Mucosa of descending colon (tissue), 3 donors: ENCODE measurements at regions not wholly inside any gene's neighbourhood (a gene's known extent, or its start where the extent isn't known, plus 50 kb on each side); places are given as distances from the start of the nearest gene placed in this dataset.

ENCODE experiments used
- ATAC-seq: fragments of 200-7000 bp; cut with Tn5 transposase; one replicate; pipeline ENCODE4 v1.9.1; 2020; ENCODE audit warnings: mild to moderate bottlenecking, moderate library complexity
- DNase-seq, 3 donors: peaks; one replicate each; pipeline ENCODE4 v3.0.0-alpha.2; 2020
- H3K36me3 ChIP-seq: fragments of 200-600 bp; one replicate; pipeline ENCODE4 v1.8.0; 2021; ENCODE audit warnings: low read depth, mild to moderate bottlenecking
- H3K4me1 ChIP-seq: fragments of 200-600 bp; one replicate; pipeline ENCODE4 v1.8.0; 2021; ENCODE audit warnings: low read depth, mild to moderate bottlenecking
- H3K4me3 ChIP-seq: fragments of 200-600 bp; one replicate; pipeline ENCODE4 v1.8.0; 2021; ENCODE audit warnings: mild to moderate bottlenecking
- H3K9me3 ChIP-seq: fragments of 200-600 bp; one replicate; pipeline ENCODE4 v1.8.0; 2021; ENCODE audit warnings: mild to moderate bottlenecking
- intact Hi-C, 2 donors: fragments of 100-400 bp; cut with DNase I in 1 of 2; cut with micrococcal nuclease in 1 of 2; formaldehyde crosslinking; loops; one replicate each; pipeline versions ENCODE4 v1.11.0 to v1.11.1; 2022; cut with DNase I, micrococcal nuclease
- TF ChIP-seq, protein P1 (sequence below): fragments of 200-600 bp; IDR thresholded peaks from one replicate; pipeline ENCODE4 v1.8.0; 2022; ENCODE audit warnings: antibody characterized with exemption, mild to moderate bottlenecking
- donor health status: DM: no; HTN: no; CAD: no; lungs with moderate emphysema.
- donor health status: DM: no; HTN: no; CAD: no.
- donor health status: DM: no; HTN: yes; CAD: no.

DNA sequence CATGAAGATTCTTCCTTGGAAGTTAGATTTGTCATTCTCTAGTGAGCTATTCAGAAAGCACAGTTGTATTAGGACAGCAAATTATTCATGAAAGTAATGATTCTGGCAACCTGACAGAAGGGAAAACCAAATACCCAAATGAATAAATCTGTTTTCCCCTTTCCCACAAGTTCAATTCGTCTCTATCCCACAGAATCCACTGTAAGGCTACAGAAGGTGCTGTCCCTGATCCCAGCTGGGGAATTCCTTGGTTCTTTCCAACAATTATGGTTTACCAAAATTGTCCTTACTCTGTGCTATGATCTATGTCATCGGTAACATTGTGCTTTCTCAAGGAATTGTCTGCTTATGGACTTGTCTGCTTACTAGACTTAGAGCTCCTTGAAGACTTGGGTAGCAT lies 104.2 kb downstream of the FASLG start:
- DNase-seq (no peak), ATAC-seq (no peak)
- H3K36me3 ChIP-seq = no peaks in the 10 kb centered on the region
- H3K4me1 ChIP-seq = no peaks in the 10 kb centered on the region
- H3K4me3 ChIP-seq = no peak overlapping the region
- intact Hi-C loops = no loop called here
- TF ChIP-seq, protein P1, sequence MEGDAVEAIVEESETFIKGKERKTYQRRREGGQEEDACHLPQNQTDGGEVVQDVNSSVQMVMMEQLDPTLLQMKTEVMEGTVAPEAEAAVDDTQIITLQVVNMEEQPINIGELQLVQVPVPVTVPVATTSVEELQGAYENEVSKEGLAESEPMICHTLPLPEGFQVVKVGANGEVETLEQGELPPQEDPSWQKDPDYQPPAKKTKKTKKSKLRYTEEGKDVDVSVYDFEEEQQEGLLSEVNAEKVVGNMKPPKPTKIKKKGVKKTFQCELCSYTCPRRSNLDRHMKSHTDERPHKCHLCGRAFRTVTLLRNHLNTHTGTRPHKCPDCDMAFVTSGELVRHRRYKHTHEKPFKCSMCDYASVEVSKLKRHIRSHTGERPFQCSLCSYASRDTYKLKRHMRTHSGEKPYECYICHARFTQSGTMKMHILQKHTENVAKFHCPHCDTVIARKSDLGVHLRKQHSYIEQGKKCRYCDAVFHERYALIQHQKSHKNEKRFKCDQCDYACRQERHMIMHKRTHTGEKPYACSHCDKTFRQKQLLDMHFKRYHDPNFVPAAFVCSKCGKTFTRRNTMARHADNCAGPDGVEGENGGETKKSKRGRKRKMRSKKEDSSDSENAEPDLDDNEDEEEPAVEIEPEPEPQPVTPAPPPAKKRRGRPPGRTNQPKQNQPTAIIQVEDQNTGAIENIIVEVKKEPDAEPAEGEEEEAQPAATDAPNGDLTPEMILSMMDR = no peak
- H3K9me3 ChIP-seq = no peaks in the 10 kb centered on the region

DNA sequence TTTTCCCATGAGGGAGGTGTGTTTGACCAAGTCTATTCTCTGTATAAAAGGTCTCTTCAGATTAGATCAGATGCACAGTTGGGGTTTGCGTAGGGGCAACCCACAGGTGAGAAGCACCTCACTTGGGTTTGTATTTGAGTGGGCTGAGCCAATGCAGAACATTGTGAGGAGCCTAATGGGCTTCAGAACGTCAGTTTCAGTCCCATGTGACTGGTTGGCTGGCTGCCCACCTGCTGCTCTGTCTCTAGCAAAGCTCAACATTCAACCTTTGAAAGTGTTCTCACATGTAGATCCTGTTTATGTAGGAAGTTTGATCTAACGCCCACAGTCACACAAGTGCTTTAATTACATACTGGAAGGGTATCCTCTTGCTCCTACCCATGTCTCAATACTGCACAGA lies 105.5 kb downstream of the FASLG start:
- Histone ChIP-seq H3K4me1 (no peaks in the 10 kb centered on the region), H3K9me3 (no peaks in the 10 kb centered on the region), H3K36me3 (no peaks in the 10 kb centered on the region), H3K4me3 (no peak overlapping the region)
- ATAC-seq (peak; percentile 55), DNase-seq (peak in 2 of 3 donors; percentile 17 to 67)
- TF ChIP-seq, protein P1 = no peak
- intact Hi-C loops = no loop called here

DNA sequence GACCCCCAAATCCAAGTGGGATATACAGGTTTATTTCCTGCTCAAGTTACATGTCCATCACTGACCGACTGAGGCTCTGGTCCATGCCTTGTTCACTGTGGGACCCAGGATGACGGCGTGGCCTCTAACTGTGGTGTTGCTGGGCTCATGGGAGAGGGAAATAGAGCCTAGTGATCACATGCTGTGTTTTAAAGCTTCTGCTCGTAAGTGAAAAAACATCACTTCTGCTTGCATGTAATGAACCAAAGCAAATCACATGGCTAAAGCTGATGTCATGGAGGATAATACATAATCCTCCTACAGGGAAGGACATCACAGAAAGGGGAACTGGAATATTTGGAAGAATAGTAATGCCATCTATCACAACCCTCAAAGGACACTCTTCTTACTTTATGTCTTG lies 107.6 kb downstream of the FASLG start:
- H3K36me3 ChIP-seq = no peaks in the 10 kb centered on the region
- intact Hi-C loops = no loop called here
- ATAC-seq = no peak
- no peaks in the 10 kb centered on the region for H3K4me1 ChIP-seq
- no peaks in the 10 kb centered on the region for H3K9me3 ChIP-seq
- DNase-seq = no peak
- no peak overlapping the region for H3K4me3 ChIP-seq
- TF ChIP-seq, protein P1 = no peak

DNA sequence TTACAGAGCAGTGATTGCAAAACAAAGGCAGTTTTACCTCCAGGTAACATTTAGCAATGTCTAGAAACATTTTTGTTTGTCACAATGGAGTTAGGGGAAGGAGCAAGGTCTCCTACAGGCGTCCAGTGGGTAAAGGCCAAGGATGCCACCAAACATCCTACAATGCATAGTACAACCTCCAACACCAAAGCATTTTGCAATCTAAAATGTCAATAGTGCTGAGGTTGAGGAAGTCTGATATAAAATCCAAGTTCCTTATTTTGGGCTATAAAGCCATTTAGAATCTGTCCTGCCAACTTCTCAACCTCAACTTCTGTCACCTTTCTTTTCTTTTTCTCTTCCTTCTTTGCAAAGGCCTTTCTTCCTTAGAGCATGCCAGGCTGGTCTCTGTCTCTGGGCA lies 111.2 kb downstream of the FASLG start:
- intact Hi-C loops = no loop called here
- TF ChIP-seq, protein P1 = no peak
- peak in 1 of 3 donors; percentile 26 for DNase-seq
- no peaks in the 10 kb centered on the region for H3K36me3 ChIP-seq
- no peaks in the 10 kb centered on the region for H3K9me3 ChIP-seq
- H3K4me1 ChIP-seq = no peaks in the 10 kb centered on the region
- peak; percentile 94 for ATAC-seq
- H3K4me3 ChIP-seq = no peak overlapping the region

DNA sequence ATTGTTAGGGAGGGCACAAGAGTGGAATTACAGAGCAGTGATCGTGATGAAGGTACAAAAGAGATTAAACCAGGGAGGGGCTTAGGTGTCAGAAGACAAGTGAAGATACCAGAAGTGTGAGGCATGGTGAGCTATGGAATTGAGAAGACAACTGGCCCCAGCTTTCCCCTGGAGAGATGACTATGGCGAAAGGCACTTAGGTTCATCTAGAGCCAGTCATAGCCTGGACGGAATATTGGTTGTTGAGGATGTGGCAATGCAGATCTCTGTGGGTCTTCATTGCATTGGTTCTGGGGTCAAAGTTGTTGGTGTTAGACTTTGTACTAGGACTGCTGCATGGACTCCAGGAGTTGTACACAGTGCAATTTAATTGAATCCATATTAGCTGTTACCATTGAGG lies 115.7 kb downstream of the FASLG start:
- intact Hi-C loops = no loop called here
- ATAC-seq = no peak
- Histone ChIP-seq H3K9me3 (no peaks in the 10 kb centered on the region), H3K4me1 (no peaks in the 10 kb centered on the region), H3K4me3 (no peak overlapping the region), H3K36me3 (no peaks in the 10 kb centered on the region)
- TF ChIP-seq, protein P1 = no peak
- DNase-seq = no peak

DNA sequence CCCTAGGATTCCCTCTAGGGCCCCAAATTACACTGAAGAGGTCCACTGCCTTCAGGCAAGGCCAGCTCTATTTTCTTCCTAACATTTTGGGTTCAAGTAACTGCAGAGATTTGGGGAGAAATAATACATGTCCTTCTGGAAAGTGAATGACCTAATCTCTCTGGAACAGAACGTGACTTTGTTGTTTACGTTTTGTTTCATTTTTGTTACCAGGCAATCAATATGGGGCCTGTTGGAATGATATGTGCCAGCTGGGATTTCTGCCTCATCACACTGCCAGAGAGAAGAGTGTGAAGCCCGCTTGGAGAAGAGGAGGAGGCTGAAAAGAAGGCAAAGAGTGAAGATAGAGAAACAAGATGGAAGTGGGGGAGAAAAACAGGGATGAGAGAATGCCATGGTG lies 116.7 kb downstream of the FASLG start:
- H3K4me3 ChIP-seq = no peak overlapping the region
- H3K4me1 ChIP-seq = no peaks in the 10 kb centered on the region
- TF ChIP-seq, protein P1 = no peak
- H3K36me3 ChIP-seq = no peaks in the 10 kb centered on the region
- ATAC-seq (peak; percentile 25), DNase-seq (no peak)
- H3K9me3 ChIP-seq = no peaks in the 10 kb centered on the region
- intact Hi-C loops = no loop called here
